Suprapubic skin (tissue), 4 donors: ENCODE measurements at regions not wholly inside any gene's neighbourhood (a gene's known extent, or its start where the extent isn't known, plus 50 kb on each side); places are given as distances from the start of the nearest gene placed in this dataset.

Source experiments
- CTCF ChIP-seq, 2 donors: fragments of 200-600 bp in 1 of 2; fragments of 450-650 bp in 1 of 2; sonication (generic) in 1 of 2; IDR thresholded peaks; one replicate each; pipeline ENCODE4 v1.5.1; 2016 to 2019; ENCODE audit warnings: antibody characterized with exemption in 2 of 2, mild to moderate bottlenecking in 1 of 2, moderate library complexity in 1 of 2
- EP300 ChIP-seq: sonication (generic); formaldehyde crosslinking; IDR thresholded peaks from one replicate; pipeline ENCODE4 v1.6.1; 2017; ENCODE audit warnings: antibody characterized with exemption
- POLR2A ChIP-seq, 2 donors: fragments of 450-650 bp; IDR thresholded peaks; one replicate each; pipeline ENCODE4 v1.6.1; 2017; ENCODE audit warnings: antibody characterized with exemption in 2 of 2, mild to moderate bottlenecking in 2 of 2, moderate library complexity in 2 of 2
- POLR2AphosphoS5 ChIP-seq, 3 donors: sonication (generic); formaldehyde crosslinking; IDR thresholded peaks; one replicate each; pipeline ENCODE4 v1.6.1; 2017; ENCODE audit warnings: antibody characterized with exemption in 3 of 3

DNA sequence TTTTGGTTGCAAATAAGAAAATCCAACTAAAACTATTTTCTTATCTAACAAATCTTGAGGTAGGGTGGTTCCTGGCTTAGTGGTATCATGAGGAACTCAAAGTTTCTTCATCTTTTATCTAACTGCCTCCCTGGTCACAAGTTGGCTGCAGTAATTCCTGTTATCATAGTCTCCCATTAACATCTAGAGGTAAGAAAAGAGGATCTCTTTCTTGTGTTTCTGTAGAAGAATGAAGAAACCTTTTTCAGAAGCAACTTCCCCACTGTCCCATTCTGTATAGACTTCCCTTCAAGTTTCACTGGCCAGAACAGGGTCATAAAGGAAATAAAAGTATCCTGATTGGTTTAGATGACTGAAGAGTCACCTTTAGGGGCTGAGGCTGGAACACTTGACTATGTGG, 81.8 kb upstream of the ELL2 start:
- TF ChIP-seq CTCF (IDR thresholded peaks at IDR 0.05): no peak
- no peak for TF ChIP-seq EP300
- no peak for TF ChIP-seq POLR2A (IDR thresholded peaks at IDR 0.05)
- no peak for TF ChIP-seq POLR2AphosphoS5 (IDR thresholded peaks at IDR 0.05)
